ENCODE measurements at regions not wholly inside any gene's neighbourhood (a gene's known extent, or its start where the extent isn't known, plus 50 kb on each side); places are given as distances from the start of the nearest gene placed in this dataset.
A peak's percentile ranks its signal among the peaks of the same experiment; 100 is the strongest.

- H3K4me3 ChIP-seq (ENCODE audit: low read depth, low read length), result no peak overlapping the region
- TF ChIP-seq, protein P1, sequence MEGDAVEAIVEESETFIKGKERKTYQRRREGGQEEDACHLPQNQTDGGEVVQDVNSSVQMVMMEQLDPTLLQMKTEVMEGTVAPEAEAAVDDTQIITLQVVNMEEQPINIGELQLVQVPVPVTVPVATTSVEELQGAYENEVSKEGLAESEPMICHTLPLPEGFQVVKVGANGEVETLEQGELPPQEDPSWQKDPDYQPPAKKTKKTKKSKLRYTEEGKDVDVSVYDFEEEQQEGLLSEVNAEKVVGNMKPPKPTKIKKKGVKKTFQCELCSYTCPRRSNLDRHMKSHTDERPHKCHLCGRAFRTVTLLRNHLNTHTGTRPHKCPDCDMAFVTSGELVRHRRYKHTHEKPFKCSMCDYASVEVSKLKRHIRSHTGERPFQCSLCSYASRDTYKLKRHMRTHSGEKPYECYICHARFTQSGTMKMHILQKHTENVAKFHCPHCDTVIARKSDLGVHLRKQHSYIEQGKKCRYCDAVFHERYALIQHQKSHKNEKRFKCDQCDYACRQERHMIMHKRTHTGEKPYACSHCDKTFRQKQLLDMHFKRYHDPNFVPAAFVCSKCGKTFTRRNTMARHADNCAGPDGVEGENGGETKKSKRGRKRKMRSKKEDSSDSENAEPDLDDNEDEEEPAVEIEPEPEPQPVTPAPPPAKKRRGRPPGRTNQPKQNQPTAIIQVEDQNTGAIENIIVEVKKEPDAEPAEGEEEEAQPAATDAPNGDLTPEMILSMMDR (IDR thresholded peaks at IDR 0.05; ENCODE audit: control insufficient read depth, extremely low read depth, insufficient read depth), result no peak
- DNase-seq (ENCODE audit: low read depth), result no peak
Measured at GRCh38 chr17:79434215-79434614, 176.6 kb downstream of the RBFOX3 start.

DNA sequence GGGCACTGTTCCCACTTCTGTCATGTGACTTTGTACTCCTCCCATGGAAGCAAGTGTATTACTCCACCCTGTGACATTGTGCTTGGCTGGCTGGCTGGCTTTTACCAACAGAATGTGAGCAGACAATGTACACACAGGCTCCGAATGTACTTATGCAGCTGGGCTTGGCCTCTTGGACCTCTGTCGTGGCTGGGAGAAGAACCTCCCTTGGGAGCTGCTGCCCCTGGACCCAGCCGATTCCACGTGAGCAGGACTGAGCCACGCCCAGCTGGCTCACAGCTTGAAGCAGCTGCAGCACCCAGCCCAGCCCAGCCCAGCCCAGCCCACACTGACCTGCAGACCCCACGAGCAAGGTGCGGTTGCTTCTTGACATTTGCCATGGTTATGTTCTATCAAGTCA, 177.5 kb downstream of the RBFOX3 start:
- TF ChIP-seq, protein P1 (IDR thresholded peaks at IDR 0.05; ENCODE audit: control insufficient read depth, extremely low read depth, insufficient read depth), result no peak
- no peak overlapping the region for H3K4me3 ChIP-seq (ENCODE audit: low read depth, low read length)
- DNase-seq (ENCODE audit: low read depth), result no peak

DNA sequence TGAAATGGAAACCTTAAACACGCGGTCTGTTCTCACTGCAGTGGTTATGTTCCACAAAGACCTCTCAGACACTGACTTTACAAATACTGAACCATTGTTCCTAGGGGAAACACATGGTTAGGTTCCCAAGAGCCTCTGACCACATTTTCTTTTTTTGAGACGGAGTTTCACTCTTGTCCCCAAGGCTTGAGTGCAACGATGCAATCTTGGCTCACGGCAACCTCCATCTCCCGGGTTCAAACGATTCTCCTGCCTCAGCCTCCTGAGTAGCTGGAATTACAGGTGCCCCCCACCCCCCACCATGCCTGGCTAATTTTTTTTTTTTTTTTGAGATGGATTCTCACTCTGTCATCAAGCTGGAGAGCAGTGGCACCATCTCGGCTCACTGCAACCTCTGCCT, 179.7 kb downstream of the RBFOX3 start:
- TF ChIP-seq, protein P1 (IDR thresholded peaks at IDR 0.05; ENCODE audit: control insufficient read depth, extremely low read depth, insufficient read depth), result no peak
- no peak for DNase-seq (ENCODE audit: low read depth)

GRCh38 chr17:79429864-79430494, 180.9 kb downstream of the RBFOX3 start:
- DNase-seq (ENCODE audit: low read depth), result no peak
- TF ChIP-seq, protein P1 (IDR thresholded peaks at IDR 0.05; ENCODE audit: control insufficient read depth, extremely low read depth, insufficient read depth), result no peak

More for the DNA sequence above, 179.7 kb downstream of the RBFOX3 start:
- no peak overlapping the region for H3K4me3 ChIP-seq (ENCODE audit: low read depth, low read length)

GRCh38 chr17:79428988-79429387, 181.9 kb downstream of the RBFOX3 start:
- H3K4me3 ChIP-seq (ENCODE audit: low read depth, low read length), result no peak overlapping the region
- no peak for DNase-seq (ENCODE audit: low read depth)
- TF ChIP-seq, protein P1 (IDR thresholded peaks at IDR 0.05; ENCODE audit: control insufficient read depth, extremely low read depth, insufficient read depth), result no peak

More at GRCh38 chr17:79429864-79430494, 180.9 kb downstream of the RBFOX3 start:
- H3K4me3 ChIP-seq (ENCODE audit: low read depth, low read length), result no peak overlapping the region

DNA sequence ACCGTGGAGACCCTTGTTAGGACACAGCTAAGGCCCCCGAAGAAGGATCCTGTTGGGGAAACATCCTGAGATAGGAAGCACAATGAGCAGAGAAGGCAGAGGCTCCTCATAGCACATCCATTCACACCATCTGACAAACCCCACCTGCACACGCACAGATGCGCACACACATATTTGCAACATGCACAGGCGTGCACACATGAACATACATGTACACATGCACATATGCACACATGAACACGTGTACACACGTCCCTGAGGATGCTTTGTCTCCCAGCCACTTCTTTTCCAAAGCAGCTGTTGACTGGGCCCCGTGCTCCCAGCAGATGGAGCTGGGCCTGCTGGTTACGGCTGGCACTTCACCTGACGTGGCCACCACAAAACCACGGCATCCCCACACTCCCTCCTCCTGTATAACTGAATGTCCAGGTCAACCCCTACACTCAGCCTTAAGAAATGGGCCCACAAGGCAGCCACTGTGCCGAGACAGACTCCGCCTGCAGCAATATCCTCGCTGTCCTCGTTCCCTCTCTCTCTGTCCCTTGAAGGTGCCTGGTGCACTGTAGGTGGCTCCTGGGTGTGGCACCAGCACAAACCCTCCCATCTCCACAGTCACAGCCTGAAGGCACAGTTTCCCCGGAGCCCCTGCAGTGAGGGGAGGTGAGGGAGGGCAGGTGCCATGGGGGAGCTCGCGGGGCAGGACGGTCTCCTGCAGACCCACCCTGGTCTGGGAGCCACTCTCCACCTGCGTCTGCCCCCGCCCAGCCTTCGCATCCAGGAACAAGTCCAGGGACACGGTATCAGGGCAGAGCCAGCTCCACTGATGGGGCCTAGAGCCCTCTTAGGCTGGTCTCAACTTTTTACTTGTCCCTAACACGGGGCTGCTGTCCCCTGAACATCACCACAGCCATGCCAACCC, 183.0 kb downstream of the RBFOX3 start:
- TF ChIP-seq, protein P1 (IDR thresholded peaks at IDR 0.05; ENCODE audit: control insufficient read depth, extremely low read depth, insufficient read depth), result peak; percentile 26; the same call in 1 of the 2 replicates
- H3K4me3 ChIP-seq (ENCODE audit: low read depth, low read length), result no peak overlapping the region

More for the DNA sequence above, 183.0 kb downstream of the RBFOX3 start:
- no peak for DNase-seq (ENCODE audit: low read depth)

Data from LNCaP clone FGC (cell line).